Activated CD4-positive, alpha-beta T cell treated with anti-CD3 and anti-CD28 coated beads, Interleukin-2, amount 10 ng/mL, durations not matched to agents 24 days and 14 days (primary cell): ENCODE measurements at regions not wholly inside any gene's neighbourhood (a gene's known extent, or its start where the extent isn't known, plus 50 kb on each side); places are given as distances from the start of the nearest gene placed in this dataset.

Experiments
- DNase-seq: peaks from one replicate; pipeline ENCODE4 v3.0.0; 2022
- H3K27ac Mint-ChIP-seq: one replicate; pipeline ENCODE4 v1.8.0; 2022; ENCODE audit warnings: mild to moderate bottlenecking, mixed read lengths
- H3K27me3 Mint-ChIP-seq: one replicate; pipeline ENCODE4 v1.8.0; 2022; ENCODE audit warnings: mixed read lengths
- H3K36me3 Mint-ChIP-seq: one replicate; pipeline ENCODE4 v1.8.0; 2022; ENCODE audit warnings: low read depth, mild to moderate bottlenecking, mixed read lengths
- H3K4me1 Mint-ChIP-seq: one replicate; pipeline ENCODE4 v1.8.0; 2021; ENCODE audit warnings: mixed read lengths
- H3K4me3 Mint-ChIP-seq: one replicate; pipeline ENCODE4 v1.8.0; 2022; ENCODE audit warnings: mild to moderate bottlenecking, moderate library complexity, mixed read lengths
- H3K9me3 Mint-ChIP-seq: one replicate; pipeline ENCODE4 v1.8.0; 2021; ENCODE audit warnings: mixed read lengths
- intact Hi-C: fragments of 100-400 bp; cut with micrococcal nuclease; formaldehyde crosslinking; loops from one replicate; pipeline ENCODE4 v1.15.1; 2023

DNA sequence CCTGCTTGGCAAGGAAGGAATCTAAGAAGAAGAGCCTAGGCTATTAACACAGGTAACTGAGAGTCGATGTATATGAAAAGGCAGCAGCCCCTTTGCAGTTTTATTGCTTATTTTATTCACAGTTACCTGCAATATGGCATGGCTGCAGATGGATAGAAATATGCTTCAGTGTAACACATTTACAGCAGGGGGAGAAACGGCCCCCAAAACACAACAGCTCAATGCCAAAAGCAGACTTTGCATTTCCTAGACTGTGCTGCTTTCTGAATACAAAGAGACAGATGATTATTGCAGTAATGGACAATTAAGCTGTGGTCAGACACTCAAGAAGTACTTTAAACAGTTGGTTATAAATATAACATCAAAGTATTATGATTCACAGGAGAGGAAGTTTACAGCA, 108.0 kb upstream of the CDH13 start:
- no peaks in the 10 kb centered on the region for H3K4me1 Mint-ChIP-seq
- no peak for DNase-seq
- intact Hi-C loops: no loop called here
- H3K4me3 Mint-ChIP-seq: no peak overlapping the region
- no peak overlapping the region for H3K27ac Mint-ChIP-seq
- H3K27me3 Mint-ChIP-seq: no peaks in the 10 kb centered on the region
- H3K36me3 Mint-ChIP-seq: no peaks in the 10 kb centered on the region
- H3K9me3 Mint-ChIP-seq: no peaks in the 10 kb centered on the region

DNA sequence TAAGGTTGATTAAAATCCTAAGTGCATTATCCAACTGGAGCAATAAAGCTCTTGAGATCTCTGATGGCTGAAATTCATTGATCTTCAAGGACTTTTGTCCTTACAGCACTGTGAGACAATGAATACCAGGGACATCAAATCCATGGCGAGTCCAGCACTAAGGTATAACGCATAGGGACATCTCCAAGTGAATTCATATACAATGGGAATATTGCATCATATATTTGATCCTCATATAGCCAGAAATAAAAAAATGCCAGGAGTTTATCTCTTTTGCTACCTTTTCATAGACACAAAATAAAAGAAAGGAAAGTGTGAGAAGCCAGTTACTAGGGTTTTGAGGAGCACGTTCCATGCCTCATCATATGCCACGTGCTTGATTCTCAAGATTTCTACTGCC, 112.5 kb upstream of the CDH13 start:
- H3K4me1 Mint-ChIP-seq: no peaks in the 10 kb centered on the region
- no peaks in the 10 kb centered on the region for H3K9me3 Mint-ChIP-seq
- no peak overlapping the region for H3K4me3 Mint-ChIP-seq
- H3K27me3 Mint-ChIP-seq: no peaks in the 10 kb centered on the region
- DNase-seq: no peak
- no peaks in the 10 kb centered on the region for H3K36me3 Mint-ChIP-seq
- no peak overlapping the region for H3K27ac Mint-ChIP-seq
- intact Hi-C loops: no loop called here

DNA sequence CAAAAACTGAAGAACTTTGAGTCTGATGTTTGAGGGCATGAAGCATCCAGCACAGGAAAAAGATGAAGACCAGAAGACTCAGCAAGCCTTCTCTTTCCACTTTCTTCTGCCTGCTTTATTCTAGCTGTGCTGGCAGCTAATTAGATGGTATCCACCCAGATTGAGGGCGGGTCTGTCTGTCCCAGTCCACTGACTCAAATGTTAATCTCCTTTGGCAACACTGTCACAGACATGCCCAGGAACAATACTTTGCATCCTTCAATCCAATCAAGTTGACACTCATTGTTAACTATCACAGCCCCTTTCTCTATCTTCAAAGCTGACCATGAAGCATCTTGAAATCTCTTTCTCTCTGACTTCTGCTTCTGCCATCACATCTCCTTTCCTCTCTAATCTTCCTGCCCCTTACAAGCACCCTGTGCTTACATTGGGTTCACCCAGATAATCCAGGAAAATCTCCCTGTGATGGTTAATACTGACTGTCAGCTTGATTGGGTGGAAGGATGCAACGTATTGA, 115.9 kb upstream of the CDH13 start:
- intact Hi-C loops: no loop called here
- H3K9me3 Mint-ChIP-seq: no peaks in the 10 kb centered on the region
- H3K36me3 Mint-ChIP-seq: no peaks in the 10 kb centered on the region
- DNase-seq: no peak
- no peaks in the 10 kb centered on the region for H3K27me3 Mint-ChIP-seq
- H3K27ac Mint-ChIP-seq: no peak overlapping the region
- H3K4me3 Mint-ChIP-seq: no peak overlapping the region
- H3K4me1 Mint-ChIP-seq: no peaks in the 10 kb centered on the region

DNA sequence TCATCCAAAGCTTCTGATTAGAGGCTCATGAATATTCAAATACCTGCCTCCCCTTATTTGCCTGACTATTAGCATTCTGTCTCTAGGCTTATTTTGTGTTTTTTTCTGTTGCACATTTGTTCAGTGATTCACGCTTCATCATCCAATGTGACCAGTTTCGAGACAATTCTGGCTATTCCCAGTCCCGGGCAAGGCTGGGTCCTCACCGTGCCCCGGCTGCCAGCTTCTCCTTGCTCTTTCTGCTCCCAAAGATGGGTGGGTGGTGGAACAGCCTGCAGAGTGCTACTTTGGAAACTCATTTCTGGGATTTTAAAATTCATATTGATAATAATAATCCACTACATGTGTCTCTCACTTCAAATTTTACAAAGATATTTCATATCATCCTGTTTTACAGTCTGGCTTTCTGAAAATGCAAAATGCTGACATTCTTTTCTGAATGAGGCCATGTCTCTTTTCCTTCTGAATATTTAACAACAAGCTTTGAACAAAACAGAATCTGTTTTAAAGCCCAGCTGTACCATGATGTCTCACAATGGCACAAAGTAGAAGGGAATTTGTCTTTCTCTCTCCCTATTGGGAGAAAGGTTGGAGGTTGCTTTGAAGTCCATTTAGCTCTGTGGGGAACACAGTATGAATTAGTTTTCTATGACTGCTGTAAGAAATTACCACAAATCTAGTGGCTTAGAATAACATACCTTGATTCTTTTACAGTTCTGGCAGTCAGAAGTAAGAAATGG, 116.9 kb upstream of the CDH13 start:
- Mint-ChIP-seq H3K9me3 (no peaks in the 10 kb centered on the region), H3K4me3 (no peak overlapping the region), H3K36me3 (no peaks in the 10 kb centered on the region), H3K27ac (no peak overlapping the region), H3K27me3 (no peaks in the 10 kb centered on the region), H3K4me1 (no peaks in the 10 kb centered on the region)
- intact Hi-C loops: no loop called here
- DNase-seq: no peak

DNA sequence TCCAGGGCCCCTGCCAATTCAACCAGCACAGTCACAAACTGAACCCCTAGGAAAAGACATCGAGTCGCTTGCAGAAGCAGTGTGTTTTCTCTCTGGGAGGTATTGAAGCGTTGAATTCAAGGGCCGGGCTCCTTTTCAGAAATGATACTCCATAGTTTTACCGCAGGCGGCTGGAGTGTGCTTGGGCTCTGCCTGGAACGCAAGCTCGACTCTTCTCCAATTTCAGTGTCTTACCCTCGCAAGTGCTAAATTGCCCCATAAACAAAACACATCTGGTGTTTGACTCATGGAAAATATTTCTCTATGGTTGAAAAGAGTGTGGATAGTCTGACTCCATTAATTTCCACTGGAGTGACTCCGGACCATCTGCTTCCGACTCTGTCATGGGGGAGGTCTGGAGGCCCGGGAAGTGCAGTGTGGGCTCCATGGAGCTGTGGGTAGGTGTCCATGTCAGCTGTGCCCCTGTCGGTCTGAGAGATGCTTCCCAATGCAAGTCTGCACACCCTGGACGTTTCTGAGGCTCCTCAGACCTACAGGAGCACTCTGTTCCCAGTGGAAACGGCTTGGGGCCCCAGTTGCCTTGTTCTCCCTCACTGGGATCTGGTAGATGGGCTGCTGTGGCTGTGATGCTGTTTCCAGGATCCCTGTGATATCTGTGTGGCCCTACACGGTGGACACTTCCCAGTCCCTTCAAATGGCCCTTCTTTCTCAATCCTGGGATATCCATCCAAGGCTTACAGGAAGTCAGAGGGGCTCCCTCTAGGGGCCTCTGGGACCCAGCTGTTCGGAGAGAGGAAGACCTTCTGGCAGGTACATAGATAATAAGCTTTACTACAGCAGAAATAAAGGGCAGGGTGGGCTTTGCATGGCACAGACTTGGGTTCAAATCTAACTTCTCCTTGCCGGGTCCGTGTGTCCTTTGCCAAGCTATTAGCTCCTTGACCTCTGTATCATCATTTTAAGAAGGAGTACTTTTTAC, 119.8 kb upstream of the CDH13 start:
- H3K27ac Mint-ChIP-seq: no peak overlapping the region
- no peaks in the 10 kb centered on the region for H3K27me3 Mint-ChIP-seq
- no peak for DNase-seq
- H3K36me3 Mint-ChIP-seq: no peaks in the 10 kb centered on the region
- H3K4me1 Mint-ChIP-seq: no peaks in the 10 kb centered on the region
- H3K4me3 Mint-ChIP-seq: no peak overlapping the region
- intact Hi-C loops: no loop called here
- no peaks in the 10 kb centered on the region for H3K9me3 Mint-ChIP-seq

DNA sequence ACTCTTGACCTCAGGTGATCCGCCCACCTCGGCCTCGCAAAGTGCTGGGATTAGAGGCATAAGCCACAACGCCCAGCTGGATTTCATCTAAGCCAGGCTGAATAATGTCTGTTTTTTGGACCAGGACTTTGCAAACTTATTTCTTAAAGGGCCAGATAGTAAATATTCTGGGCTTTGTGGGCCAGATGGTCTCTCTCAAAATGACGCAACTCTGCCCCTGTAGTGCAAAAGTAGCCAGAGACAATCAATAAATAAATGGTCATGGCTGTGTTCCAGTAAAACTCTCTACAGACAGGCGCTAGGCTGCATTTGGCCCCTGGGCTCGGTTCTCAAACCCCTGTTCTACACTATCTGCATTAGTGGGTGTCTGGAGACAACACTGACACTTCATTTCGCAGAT, 121.9 kb upstream of the CDH13 start:
- Mint-ChIP-seq H3K27me3 (no peaks in the 10 kb centered on the region), H3K4me1 (no peaks in the 10 kb centered on the region), H3K36me3 (no peaks in the 10 kb centered on the region), H3K4me3 (no peak overlapping the region), H3K27ac (no peak overlapping the region), H3K9me3 (no peaks in the 10 kb centered on the region)
- intact Hi-C loops: no loop called here
- DNase-seq: no peak

DNA sequence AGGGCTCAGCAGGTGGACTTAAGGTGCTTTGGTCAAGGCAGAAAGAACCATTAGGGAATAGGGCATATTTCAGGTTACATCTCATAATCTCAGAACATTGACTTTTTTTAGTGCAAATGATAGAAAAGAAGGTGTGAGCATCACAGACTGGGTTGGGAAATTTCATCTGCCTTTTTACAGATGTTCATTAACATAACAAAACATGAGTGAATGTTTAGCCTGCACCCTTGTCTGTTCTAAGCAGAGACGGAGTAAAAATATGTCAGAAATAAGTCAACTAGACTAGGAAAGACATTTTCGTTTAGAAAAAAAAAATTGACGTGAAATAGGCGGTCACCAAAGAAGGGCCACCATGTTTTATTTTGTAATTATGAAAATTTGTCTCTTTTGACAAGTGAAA, 127.5 kb upstream of the CDH13 start:
- H3K9me3 Mint-ChIP-seq: no peaks in the 10 kb centered on the region
- no peak for DNase-seq
- intact Hi-C loops: no loop called here
- no peak overlapping the region for H3K4me3 Mint-ChIP-seq
- no peak overlapping the region for H3K27ac Mint-ChIP-seq
- no peaks in the 10 kb centered on the region for H3K4me1 Mint-ChIP-seq
- H3K36me3 Mint-ChIP-seq: no peaks in the 10 kb centered on the region
- H3K27me3 Mint-ChIP-seq: no peaks in the 10 kb centered on the region

DNA sequence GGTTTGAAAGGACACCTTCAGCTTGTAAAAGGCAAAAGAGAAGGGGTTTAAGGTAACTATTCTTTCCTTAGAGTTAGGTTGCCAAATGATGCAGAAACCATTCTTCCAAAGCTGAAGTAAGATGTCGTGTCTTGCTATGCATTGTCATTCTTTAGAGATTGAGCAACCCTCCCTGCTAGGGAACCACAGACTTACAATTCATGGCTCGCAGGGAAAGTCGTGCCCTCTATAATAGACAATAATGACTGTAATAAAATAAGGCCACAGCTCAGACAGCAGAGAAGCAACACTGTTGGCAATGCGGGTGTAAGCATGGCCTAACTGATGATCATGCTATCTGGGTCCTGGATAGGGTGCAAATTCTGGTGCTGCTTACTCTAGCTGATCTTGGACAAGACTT, 129.6 kb upstream of the CDH13 start:
- Mint-ChIP-seq H3K27ac (no peak overlapping the region), H3K27me3 (no peaks in the 10 kb centered on the region), H3K36me3 (no peaks in the 10 kb centered on the region), H3K4me1 (no peaks in the 10 kb centered on the region), H3K9me3 (no peaks in the 10 kb centered on the region), H3K4me3 (no peak overlapping the region)
- DNase-seq: no peak
- intact Hi-C loops: no loop called here

DNA sequence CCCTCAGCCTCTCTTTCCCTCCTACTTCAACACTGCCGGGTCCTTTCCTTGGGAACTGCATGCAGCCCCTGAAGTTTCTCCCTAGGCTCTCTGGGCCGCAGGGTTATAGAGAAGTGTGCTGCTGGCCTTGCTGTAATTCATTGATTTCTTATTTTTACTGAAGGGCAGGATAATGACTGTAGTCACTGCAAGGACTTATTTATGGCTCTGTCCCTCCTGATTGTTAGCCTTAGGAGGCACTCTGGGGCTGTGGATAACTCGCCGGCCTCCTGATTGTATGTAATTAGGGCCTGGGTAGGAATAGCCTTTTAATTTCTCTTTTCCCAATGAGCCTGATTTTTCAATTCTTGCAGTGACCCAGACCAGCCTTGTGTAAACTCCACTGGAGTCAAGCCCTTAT, 138.3 kb upstream of the CDH13 start:
- Mint-ChIP-seq H3K9me3 (no peaks in the 10 kb centered on the region), H3K4me3 (no peak overlapping the region), H3K27ac (no peak overlapping the region), H3K4me1 (no peaks in the 10 kb centered on the region), H3K27me3 (peaks cover 2% of the 10 kb centered on the region), H3K36me3 (no peaks in the 10 kb centered on the region)
- intact Hi-C loops: no loop called here
- DNase-seq: no peak

DNA sequence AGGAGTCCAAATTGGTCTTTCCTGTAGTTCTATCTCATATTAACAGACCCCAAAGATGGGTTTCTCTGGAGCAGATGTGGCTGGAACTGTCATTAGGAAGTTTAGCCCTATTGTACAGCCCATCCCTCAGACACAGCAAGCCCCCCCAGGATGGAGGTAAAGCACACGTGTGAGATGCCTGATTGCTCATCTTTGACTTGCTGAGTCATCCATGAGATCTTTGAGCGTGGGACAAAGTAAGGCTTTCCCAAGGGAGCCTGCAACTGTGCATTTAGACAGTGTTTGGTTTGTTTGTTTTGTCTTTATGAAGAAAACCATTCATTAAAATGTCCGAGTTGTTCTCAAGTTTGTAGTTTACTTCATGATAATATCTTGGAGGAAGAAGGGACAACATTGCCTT, 145.3 kb upstream of the CDH13 start:
- Mint-ChIP-seq H3K27me3 (peaks cover 3% of the 10 kb centered on the region), H3K4me1 (no peaks in the 10 kb centered on the region), H3K9me3 (no peaks in the 10 kb centered on the region), H3K4me3 (no peak overlapping the region), H3K27ac (no peak overlapping the region), H3K36me3 (no peaks in the 10 kb centered on the region)
- intact Hi-C loops: no loop called here
- DNase-seq: no peak

DNA sequence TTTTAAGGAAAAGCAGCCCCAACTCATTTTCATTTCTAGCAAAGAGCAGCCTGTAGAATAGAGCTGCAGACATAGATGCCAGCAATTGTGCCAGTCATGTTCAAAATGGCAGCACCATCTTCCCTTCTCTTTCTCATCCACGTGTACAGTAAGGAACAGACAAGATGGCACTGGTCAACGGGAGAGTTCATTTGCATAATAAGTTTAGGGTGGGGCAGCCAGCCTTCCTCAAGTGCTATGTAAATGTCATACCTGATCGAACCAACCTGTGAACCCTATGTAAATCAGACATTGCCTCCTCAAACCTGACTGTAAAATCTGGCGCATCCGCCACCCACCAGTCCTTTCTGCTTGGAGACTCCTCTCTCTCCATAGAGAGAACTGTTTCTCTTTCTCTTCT, 150.0 kb upstream of the CDH13 start:
- no peak for DNase-seq
- no peak overlapping the region for H3K27ac Mint-ChIP-seq
- no peaks in the 10 kb centered on the region for H3K27me3 Mint-ChIP-seq
- H3K4me1 Mint-ChIP-seq: no peaks in the 10 kb centered on the region
- H3K9me3 Mint-ChIP-seq: no peaks in the 10 kb centered on the region
- no peak overlapping the region for H3K4me3 Mint-ChIP-seq
- no peaks in the 10 kb centered on the region for H3K36me3 Mint-ChIP-seq
- intact Hi-C loops: no loop called here

DNA sequence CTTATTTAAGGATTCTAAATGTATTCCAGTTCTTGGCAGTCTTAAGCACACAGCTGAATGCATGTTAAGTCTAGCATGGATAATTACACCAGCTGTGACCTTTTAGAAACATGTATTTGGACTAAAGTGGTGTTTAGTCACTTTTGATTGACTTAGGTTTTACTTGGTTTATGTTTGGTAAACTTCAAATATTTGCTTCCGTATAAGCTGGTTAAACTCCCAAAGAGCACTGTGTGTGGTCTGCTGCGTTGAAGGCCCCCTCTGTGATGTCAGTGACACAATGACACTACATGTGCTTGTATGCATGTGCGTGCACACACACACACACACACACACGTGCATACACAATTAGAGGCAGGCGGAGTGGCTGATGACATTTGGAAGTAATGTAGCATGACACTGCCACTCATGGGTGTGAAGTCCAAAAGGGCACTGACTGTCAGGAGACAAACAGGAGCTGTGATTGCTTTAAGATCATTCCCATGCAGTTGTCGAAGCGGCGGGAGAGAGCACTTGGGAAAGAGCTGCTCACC, 156.1 kb upstream of the CDH13 start:
- Mint-ChIP-seq H3K9me3 (no peaks in the 10 kb centered on the region), H3K4me1 (no peaks in the 10 kb centered on the region), H3K36me3 (no peaks in the 10 kb centered on the region), H3K27me3 (no peaks in the 10 kb centered on the region), H3K27ac (no peak overlapping the region), H3K4me3 (no peak overlapping the region)
- no peak for DNase-seq
- intact Hi-C loops: no loop called here

DNA sequence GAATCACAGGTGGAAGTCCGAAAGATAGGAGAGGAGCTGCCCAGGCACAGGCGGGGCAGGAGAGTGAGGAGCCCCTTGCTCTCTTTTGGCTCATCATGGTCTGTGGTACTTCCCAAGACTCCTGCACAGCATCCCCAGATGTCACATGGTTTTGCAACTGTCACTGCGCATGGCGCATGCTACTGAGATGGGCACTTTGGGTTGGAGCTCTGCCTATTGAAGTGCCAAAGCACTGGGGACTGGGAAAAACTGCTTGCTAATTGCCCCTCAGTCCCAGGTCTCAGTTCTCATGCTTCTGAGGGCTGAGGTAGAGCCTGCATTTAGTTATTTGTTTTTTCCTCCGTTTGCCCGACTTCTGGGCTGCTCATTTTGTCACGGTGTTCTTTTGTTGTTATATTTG, 156.8 kb upstream of the CDH13 start:
- Mint-ChIP-seq H3K27ac (no peak overlapping the region), H3K36me3 (no peaks in the 10 kb centered on the region), H3K4me3 (no peak overlapping the region), H3K4me1 (no peaks in the 10 kb centered on the region), H3K27me3 (no peaks in the 10 kb centered on the region), H3K9me3 (no peaks in the 10 kb centered on the region)
- no peak for DNase-seq
- intact Hi-C loops: no loop called here

DNA sequence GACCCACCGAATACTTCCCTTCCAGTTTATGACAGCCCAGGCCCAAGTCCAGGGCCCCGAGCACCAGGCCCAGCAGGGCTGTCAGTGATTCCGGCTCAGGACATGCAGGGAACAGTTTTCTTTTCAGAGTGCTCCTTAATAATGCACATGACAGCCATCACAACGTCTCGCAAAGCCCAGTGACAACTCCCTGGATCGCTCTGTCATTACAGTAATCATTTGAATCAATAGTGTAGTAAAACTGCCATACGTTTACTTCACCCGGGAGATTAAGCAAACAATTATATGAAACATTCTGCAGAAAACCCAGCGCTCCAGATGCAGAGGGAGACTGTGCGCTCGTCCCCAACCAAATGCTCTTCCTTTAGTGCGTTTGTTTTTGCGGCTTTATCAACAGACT, 162.6 kb upstream of the CDH13 start:
- intact Hi-C loops: no loop called here
- Mint-ChIP-seq H3K9me3 (no peaks in the 10 kb centered on the region), H3K36me3 (no peaks in the 10 kb centered on the region)

More for the DNA sequence above, 162.6 kb upstream of the CDH13 start:
- no peak overlapping the region for H3K4me3 Mint-ChIP-seq
- H3K27ac Mint-ChIP-seq: no peak overlapping the region
- DNase-seq: no peak
- H3K27me3 Mint-ChIP-seq: no peaks in the 10 kb centered on the region
- H3K4me1 Mint-ChIP-seq: no peaks in the 10 kb centered on the region
